ENCODE measurements at regions not wholly inside any gene's neighbourhood (a gene's known extent, or its start where the extent isn't known, plus 50 kb on each side); places are given as distances from the start of the nearest gene placed in this dataset.

DNA sequence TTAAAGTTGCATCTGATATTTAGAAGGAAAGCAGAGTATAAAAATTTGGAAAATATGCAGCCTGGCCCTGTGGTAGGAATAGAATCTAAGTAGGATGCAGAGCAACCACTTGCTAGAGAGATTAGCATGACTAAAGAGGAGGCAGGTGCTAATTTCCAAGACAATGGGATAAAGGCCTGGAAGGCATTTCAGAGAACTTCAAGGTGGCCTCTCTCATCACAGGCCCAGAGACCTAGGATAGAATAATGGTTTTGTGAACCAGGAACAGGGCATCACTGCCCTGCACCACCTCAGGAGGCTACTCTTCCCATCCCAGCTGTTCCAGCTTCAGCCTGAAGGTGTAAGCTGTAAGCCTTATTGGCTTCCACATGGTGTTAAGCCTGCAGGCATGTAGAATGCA, 621.7 kb upstream of the HS3ST1 start:
- H3K9me3 ChIP-seq, result no peaks in the 10 kb centered on the region
- H3K4me3 ChIP-seq, result no peak overlapping the region
- no peak overlapping the region for H3K27ac ChIP-seq
- no peaks in the 10 kb centered on the region for H3K27me3 ChIP-seq
- H3K4me1 ChIP-seq, result no peaks in the 10 kb centered on the region
- TF ChIP-seq POLR2A (IDR thresholded peaks at IDR 0.05), result no peak
- TF ChIP-seq, protein P1, sequence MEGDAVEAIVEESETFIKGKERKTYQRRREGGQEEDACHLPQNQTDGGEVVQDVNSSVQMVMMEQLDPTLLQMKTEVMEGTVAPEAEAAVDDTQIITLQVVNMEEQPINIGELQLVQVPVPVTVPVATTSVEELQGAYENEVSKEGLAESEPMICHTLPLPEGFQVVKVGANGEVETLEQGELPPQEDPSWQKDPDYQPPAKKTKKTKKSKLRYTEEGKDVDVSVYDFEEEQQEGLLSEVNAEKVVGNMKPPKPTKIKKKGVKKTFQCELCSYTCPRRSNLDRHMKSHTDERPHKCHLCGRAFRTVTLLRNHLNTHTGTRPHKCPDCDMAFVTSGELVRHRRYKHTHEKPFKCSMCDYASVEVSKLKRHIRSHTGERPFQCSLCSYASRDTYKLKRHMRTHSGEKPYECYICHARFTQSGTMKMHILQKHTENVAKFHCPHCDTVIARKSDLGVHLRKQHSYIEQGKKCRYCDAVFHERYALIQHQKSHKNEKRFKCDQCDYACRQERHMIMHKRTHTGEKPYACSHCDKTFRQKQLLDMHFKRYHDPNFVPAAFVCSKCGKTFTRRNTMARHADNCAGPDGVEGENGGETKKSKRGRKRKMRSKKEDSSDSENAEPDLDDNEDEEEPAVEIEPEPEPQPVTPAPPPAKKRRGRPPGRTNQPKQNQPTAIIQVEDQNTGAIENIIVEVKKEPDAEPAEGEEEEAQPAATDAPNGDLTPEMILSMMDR (IDR thresholded peaks at IDR 0.05), result no peak
- DNase-seq (no peak), ATAC-seq (no peak)
- H3K36me3 ChIP-seq, result no peaks in the 10 kb centered on the region
- intact Hi-C loops (cut with DNase I), result no loop called here

DNA sequence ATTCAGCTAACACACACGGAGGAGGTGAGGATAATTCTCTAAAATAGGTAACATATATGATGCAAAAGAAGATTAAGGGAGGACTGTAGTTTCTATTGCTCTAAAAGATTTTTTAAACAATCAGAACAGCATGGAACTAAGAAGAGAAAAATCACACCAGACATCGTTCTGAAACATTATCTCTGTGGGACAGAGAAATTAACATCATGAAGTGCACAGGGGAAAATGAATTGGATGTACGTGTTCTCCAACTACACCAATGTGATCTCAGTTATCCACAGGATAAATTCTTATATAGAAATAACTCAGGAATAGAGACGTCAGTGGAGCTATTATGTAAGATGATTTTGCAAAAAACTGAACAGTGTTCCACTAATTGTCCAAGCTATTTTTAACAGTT, 614.1 kb upstream of the HS3ST1 start:
- H3K4me1 ChIP-seq, result no peaks in the 10 kb centered on the region
- H3K9me3 ChIP-seq, result peaks cover 0 to 20% (median 0%) of the 10 kb centered on the region in 12 donors
- H3K4me3 ChIP-seq, result no peak overlapping the region
- intact Hi-C loops (cut with DNase I), result loop anchor here in 9 of 10 donors (2.0 to 10.0 kb wide), 4 partner anchors 369 to 592 kb away; no protein-coding TSS in a partner anchor
- no peaks in the 10 kb centered on the region for H3K36me3 ChIP-seq
- TF ChIP-seq POLR2A (IDR thresholded peaks at IDR 0.05), result no peak
- TF ChIP-seq, protein P1 (IDR thresholded peaks at IDR 0.05), result no peak
- DNase-seq (no peak), ATAC-seq (no peak)
- no peaks in the 10 kb centered on the region for H3K27me3 ChIP-seq
- WGBS, 4 donors, result 78 to 87% (median 81%) methylated on average over 4 of the region's 4 CpGs
- no peak overlapping the region for H3K27ac ChIP-seq

DNA sequence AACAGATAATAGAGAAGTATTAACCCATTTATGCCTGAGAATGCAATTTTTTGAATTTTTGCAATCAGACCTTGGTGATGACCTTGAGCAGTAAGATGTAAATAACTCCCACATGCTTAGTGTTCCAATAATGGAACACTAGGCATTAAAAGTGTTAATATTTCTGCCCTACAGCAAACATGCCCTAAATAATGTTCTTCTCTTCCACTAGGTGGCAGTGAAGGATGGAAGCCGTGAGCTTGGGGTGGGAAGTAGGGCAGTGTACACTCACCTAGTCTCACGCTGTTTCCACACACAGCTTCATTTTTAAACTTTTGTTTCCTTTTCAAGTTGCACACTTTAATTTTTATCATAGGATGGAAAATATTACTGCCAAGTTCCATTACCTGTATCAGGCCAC, 613.1 kb upstream of the HS3ST1 start:
- Histone ChIP-seq H3K4me3 (no peak overlapping the region), H3K9me3 (peaks cover 0 to 20% (median 0%) of the 10 kb centered on the region in 12 donors), H3K36me3 (no peaks in the 10 kb centered on the region), H3K27ac (no peak overlapping the region), H3K4me1 (no peaks in the 10 kb centered on the region), H3K27me3 (no peaks in the 10 kb centered on the region)
- ATAC-seq (peak in 3 of 4 donors; percentile 55 to 69 (median 62)), DNase-seq (peak in 1 of 5 donors; percentile 17)
- TF ChIP-seq POLR2A (IDR thresholded peaks at IDR 0.05), result no peak
- TF ChIP-seq, protein P1 (IDR thresholded peaks at IDR 0.05), result peak; percentile 21 to 55 (median 42)
- intact Hi-C loops (cut with DNase I), result loop anchor here in 9 of 10 donors (2.0 to 10.0 kb wide), 4 partner anchors 370 to 593 kb away; no protein-coding TSS in a partner anchor
- WGBS, 4 donors, result 51 to 65% (median 52%) methylated on average over 2 of the region's 2 CpGs

DNA sequence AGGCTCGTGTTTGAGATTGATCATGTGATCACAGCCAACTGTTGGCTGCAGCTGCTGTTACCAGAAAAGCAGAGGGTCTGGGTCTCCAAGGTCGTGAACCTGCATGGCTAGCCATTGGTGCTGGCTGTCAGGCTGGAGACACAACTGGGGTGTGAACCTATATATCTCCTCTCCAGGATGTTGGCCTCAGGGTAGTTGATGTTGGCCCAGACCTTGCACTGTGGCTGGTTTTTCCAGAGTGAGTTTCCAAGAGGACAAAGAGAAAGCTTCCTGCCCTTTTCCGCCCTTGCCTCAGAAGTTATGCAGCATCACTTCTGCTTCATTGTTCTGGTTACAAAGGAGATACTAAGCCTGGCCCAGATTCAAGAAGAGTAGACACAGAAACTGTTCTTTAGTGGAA, 607.8 kb upstream of the HS3ST1 start:
- Histone ChIP-seq H3K27me3 (no peaks in the 10 kb centered on the region), H3K27ac (no peak overlapping the region), H3K4me3 (no peak overlapping the region), H3K9me3 (peaks cover 0 to 20% (median 0%) of the 10 kb centered on the region in 12 donors), H3K4me1 (no peaks in the 10 kb centered on the region), H3K36me3 (no peaks in the 10 kb centered on the region)
- TF ChIP-seq, protein P1 (IDR thresholded peaks at IDR 0.05), result no peak
- TF ChIP-seq POLR2A (IDR thresholded peaks at IDR 0.05), result no peak
- peak in 2 of 4 donors; percentile 61 to 73 for ATAC-seq
- DNase-seq, result peak in 2 of 5 donors; percentile 15 to 17
- intact Hi-C loops (cut with DNase I), result no loop called here
- 53 to 75% (median 65%) methylated on average over 3 of the region's 3 CpGs for WGBS, 4 donors

Data from heart left ventricle (tissue), 16 donors.